ENCODE measurements at regions not wholly inside any gene's neighbourhood (a gene's known extent, or its start where the extent isn't known, plus 50 kb on each side); places are given as distances from the start of the nearest gene placed in this dataset.

- no peak for DNase-seq
These were observed 426.5 kb downstream of the SHQ1 start for GRCh38 chr3:72421786-72422185.

DNA sequence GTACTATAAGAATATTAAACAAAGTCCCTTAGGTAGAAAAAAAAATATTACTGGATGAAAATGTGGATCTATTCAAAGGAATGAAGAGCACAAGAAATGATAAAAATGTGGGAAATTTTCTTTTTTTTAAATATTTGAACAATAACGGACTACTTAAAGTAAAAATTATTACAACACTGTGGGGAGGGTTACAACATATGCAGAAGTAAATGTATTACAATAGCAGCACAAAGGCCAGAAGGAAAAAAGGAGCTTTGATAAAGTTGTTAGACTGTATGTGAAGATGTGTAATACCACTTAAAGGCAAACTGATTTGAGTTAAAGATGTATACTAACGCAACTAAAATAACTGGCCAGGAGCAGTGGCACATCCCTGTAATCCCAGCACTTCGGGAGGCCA, 427.1 kb downstream of the SHQ1 start:
- DNase-seq: no peak

DNA sequence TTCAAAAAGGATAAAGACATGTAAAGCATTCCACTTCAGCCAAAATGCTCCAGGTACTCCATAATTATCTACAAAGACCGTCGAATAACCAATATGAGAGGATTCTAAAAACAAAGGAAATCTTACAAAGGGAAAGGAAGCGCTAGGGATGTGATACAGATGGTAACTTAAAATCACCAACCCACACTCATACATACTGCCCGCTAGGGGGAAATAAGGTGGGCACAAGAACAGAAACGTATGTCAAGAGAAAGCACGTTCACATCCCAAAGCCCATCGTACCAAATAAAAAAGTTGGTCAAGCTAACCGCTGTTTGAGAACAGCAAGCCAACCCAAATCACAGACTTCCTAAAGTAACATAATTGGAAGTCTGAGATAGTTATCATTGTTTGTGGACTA, 429.4 kb downstream of the SHQ1 start:
- DNase-seq: no peak

DNA sequence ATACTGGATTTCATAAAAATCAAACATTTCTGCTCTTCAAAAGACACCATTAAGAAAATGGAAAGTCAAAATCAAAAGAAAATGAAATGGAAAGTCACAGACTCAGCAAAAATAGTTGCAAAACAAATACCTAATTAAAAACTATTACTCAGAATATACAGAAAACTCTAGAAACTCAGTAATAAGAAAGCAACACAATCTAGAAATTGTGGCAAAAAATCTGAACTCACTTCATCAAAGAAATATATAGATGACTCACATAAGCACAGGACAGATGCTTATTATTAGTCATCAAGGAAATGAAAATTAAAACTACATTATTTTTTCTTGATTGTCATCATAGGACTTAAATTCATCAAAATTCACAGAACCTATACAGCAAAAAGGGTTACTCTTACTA, 430.0 kb downstream of the SHQ1 start:
- DNase-seq: no peak

- no peak for DNase-seq
These were observed 433.7 kb downstream of the SHQ1 start for GRCh38 chr3:72414481-72415016.

DNA sequence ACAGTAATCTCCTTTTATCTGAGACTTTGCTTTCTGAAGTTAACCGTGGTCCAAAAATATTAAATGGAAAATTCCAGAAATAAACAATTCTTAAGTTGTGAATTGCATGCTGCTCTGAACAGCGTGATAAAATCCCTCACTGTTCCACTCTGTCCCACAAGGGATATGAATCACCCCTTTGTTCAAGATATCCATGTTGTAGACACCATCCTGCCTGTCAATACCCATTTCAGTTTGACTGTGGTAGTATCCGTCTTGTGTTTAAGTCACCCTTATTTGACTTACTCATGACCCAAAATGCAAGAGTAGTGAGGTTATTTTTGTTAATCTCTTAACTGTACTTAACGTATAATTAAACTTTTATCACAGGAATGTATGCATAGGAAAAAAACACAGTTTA, 435.0 kb downstream of the SHQ1 start:
- no peak for DNase-seq

DNA sequence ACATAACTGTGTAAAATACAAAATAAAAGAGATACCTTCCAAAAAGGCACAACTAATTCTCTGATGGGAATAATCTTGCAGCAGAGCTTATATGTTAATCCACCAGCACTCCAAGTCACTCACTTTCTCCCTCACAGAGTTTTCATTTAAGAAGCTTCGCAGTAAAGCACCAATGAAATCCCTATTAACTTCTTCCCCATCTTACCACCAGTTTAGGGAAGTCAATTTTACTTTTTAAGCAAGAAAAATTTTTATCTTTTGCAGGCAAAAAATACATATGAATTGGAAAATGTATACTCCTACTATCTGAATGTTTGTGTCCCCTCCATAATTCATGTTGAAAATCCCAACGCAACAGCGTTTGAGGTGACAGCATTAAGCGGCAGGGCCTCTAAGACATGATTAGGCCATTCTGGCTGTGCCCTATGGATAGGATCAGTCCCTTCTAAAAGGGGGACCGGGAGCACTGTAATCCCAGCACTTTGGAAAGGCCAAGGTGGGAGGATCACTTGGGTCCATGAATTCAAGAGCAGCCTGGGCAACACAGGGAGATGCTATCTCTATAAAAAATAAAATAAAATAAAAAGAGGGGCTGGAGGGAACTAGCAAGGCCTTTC, 435.8 kb downstream of the SHQ1 start:
- DNase-seq: no peak

DNA sequence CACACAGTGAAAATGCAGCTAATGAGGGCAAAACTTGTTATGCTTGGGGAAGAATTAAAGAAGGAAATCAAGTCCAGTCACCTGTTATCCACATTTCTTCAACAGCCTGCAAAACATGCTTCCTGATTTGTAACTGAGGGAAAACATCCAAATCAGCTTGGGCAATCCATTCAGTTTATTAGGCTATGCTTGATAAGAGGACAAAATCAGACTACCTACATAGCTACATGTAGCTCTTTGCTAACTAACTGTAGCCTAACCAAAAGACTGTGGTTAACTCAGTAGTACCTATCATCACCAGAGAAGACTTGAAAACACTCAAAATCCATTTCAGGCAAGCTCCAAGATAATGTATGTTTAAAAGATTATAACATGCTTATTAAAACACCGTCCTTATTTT, 436.4 kb downstream of the SHQ1 start:
- DNase-seq: no peak

- DNase-seq: no peak
These were observed 437.1 kb downstream of the SHQ1 start for GRCh38 chr3:72411126-72411525.

DNA sequence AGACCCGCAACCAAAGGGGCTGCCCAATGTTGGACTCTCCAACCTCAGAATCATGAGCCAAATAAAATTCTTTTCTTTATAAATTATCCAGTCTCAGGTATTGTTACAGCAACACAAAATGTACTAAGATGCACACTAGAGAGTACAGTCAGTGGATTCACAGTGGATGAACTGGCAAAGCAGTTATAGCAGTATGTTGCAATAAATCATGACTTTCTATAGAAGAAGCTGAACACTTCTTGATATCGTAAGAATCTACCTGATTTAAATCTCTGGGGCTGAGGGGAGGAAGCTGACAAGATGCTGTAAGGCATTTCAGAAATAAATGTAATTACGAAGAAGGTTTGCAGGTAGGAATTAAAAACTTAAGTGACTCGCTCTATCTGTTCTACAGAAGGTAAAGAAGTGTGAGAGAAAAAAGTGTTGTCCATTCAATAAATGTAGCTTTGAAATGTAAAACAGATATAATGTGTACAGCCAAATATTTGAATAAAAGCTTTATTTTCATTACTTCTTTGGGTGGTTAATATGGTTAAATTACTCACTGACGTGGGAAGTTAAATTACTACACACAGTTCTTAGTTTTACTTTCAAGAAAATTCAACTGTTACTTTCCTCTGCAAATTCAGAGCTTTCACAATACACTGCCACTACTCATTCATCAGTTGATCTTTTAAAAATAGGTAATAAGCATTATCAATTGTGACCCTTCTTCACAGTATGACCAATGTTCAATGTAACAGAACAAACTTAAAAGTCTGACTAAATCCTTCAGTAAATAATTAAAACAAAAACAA, 439.1 kb downstream of the SHQ1 start:
- no peak for DNase-seq

GRCh38 chr3:72407766-72408165, 440.5 kb downstream of the SHQ1 start:
- DNase-seq: peak; percentile 13

DNA sequence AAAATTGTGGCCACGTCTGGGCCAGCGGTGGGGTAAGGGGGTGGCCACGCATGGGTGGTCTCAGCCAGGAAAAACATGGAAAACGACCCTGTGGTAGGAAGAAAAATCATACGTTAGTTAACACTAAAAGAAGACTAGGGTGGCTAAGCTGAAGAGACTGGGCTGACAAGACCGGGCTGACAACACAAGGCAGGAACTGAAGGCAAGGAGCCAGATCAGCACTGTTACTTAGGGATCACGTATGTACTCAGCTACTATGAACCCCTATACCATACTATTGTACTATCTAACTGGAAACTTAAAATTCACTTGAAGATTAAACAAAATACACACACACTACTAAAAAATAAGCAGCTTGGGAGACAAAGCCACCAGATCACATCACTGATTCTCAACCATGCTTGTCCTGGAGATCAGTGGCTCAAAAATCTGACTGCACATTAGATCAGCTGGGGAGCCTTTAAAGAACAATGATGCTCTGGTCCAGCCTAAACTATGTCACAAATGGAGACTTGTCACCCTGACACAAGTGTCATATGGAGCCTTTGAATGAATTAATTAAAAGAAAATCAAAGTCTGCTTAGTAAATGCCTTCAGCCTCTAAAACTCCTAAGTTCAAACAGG, 442.2 kb downstream of the SHQ1 start:
- DNase-seq: no peak

GRCh38 chr3:72401005-72401545, 447.2 kb downstream of the SHQ1 start:
- DNase-seq: no peak

- no peak for DNase-seq
These were observed 449.5 kb downstream of the SHQ1 start for GRCh38 chr3:72398781-72399180.

DNA sequence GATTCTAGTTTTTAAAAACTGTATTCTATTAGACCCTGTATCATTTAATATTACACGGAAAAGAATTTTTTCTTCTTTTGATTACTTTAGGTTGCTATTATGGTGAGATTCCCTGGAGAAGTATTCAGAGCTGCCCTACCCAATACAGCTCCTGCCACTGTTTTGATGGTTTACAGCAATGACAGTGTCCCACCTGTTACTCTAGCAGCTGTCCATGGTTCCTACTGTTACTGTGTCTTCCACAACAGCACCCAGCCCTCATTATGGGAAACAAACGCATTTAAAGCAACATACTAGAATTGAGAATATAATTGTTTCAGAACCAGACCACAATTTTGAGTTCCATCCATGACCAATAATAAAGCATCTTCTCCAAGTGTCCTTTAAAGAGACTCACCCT, 450.7 kb downstream of the SHQ1 start:
- DNase-seq: no peak

DNA sequence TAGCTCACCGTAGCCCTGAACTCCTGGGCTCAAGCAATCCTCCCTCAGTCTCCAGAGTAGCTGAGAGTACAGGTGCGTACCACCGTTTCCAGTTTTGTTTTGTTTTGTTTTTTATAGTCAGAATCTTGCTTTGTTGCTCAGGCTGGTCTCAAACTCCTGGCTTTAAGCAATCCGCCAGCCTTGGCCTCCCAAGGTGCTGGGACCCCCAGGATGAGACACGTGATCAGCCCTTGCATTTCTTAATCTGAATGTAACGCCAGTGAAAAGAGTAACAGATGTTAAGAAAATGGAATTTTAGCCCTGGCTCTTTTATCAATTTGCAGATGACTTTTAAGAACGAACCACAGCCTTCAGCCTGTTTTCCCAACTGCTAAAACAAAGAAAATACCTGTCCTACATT, 451.3 kb downstream of the SHQ1 start:
- DNase-seq: no peak

DNA sequence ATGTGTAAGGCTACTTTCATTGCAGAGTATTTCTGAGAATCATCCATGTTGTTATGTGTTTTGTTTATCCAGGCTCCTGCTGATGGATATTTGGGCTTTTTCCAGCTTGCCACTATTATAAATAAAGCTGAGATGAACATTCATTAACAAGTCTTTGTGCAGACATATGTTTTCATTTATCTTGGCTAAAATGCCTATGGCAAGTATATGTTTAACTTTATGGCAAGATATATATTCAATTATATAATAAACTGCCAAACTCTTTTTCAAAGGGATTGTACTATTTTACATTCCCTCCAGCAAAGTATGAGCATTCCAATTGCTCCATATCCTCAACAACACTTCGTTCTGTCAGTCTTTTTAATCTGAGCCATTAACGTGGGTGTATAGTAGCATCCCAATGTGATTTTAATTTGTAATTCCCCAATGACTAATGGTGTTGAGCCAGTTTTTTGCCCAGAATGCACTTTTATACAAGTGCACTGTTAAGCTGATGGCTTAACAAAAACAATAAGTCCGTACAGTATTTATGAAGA, 452.4 kb downstream of the SHQ1 start:
- no peak for DNase-seq

- DNase-seq: no peak
These were observed 454.8 kb downstream of the SHQ1 start for GRCh38 chr3:72393455-72393854.

DNA sequence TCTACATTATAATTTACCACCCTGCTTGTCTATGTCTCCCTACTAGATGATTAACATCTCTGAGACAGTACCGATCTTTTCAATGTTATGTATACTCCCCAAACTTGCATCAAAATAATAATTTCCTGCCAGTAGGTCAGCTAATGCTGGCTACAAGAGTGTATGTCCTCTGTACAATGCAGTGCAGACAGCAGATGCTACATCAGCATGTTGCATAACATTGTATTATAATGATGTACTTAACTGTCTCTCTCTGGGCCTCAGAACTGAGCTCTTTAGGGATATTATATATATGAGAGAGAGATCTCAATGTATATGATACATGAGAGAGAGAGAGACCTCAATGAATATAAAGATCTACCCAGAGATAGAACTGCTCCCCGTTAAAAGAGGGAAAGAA, 456.6 kb downstream of the SHQ1 start:
- no peak for DNase-seq

GRCh38 chr3:72390841-72391240, 457.4 kb downstream of the SHQ1 start:
- DNase-seq: no peak

GRCh38 chr3:72388644-72389043, 459.6 kb downstream of the SHQ1 start:
- no peak for DNase-seq

- no peak for DNase-seq
These were observed 460.1 kb downstream of the SHQ1 start for GRCh38 chr3:72388117-72388516.

- DNase-seq: no peak
These were observed 461.8 kb downstream of the SHQ1 start for GRCh38 chr3:72386327-72387000.

All from NCI-H1105 (cell line).